H1 (cell line): ENCODE measurements at regions not wholly inside any gene's neighbourhood (a gene's known extent, or its start where the extent isn't known, plus 50 kb on each side); places are given as distances from the start of the nearest gene placed in this dataset.

Experiments used
- CTCF ChIA-PET: fragments of 300-600 bp; sonication (Branson Sonifier 250); formaldehyde crosslinking; loops from one replicate; lab custom pipeline; 2021; ENCODE audit not compliant: partially characterized antibody; lab: Charles Lee
- POLR2A ChIA-PET: fragments of 300-600 bp; sonication (Branson Sonifier 250); formaldehyde crosslinking; loops from one replicate; lab custom pipeline; 2021; ENCODE audit warnings: inconsistent platforms; ENCODE audit not compliant: partially characterized antibody; lab: Charles Lee
- DNase-seq, 2 experiments: peaks; one replicate each; pipeline versions ENCODE4 v3.0.0 to v3.0.0-alpha.2; 2010 to 2022; ENCODE audit warnings: low spot score in 2 of 2, low read depth in 1 of 2, mixed read lengths in 1 of 2
- FAIRE-seq: peaks from 2 replicates; lab custom pipeline; 2011; peaks lifted over from hg19 to GRCh38; lab: Jason Lieb, UNC
- H2AFZ ChIP-seq: 2 replicates; pipeline ENCODE4 v1.8.1; 2012; ENCODE audit warnings: low read length, inconsistent platforms
- H2AK5ac ChIP-seq: 2 replicates; pipeline ENCODE4 v1.6.1; 2013; ENCODE audit warnings: low read depth, low read length
- H2BK120ac ChIP-seq: replicated peaks from 2 replicates; pipeline ENCODE3; 2013; ENCODE audit warnings: low read depth, low read length, inconsistent platforms
- H2BK12ac ChIP-seq: 2 replicates; pipeline ENCODE4 v1.6.1; 2013; ENCODE audit warnings: low read depth, low read length
- H2BK15ac ChIP-seq: 2 replicates; pipeline ENCODE4 v1.6.1; 2013; ENCODE audit warnings: low read length
- H2BK20ac ChIP-seq: 2 replicates; pipeline ENCODE4 v1.6.1; 2013; ENCODE audit warnings: low read length
- H2BK5ac ChIP-seq: 2 replicates; pipeline ENCODE4 v1.6.1; 2013; ENCODE audit warnings: low read depth, low read length
- H3K14ac ChIP-seq: 2 replicates; pipeline ENCODE4 v1.6.1; 2013; ENCODE audit warnings: inconsistent platforms; ENCODE audit not compliant: insufficient read length
- H3K18ac ChIP-seq: 2 replicates; pipeline ENCODE4 v1.6.1; 2013; ENCODE audit warnings: low read length; ENCODE audit errors: extremely low read depth
- H3K23ac ChIP-seq: 2 replicates; pipeline ENCODE4 v1.6.1; 2013; ENCODE audit warnings: inconsistent platforms; ENCODE audit not compliant: insufficient read length
- H3K23me2 ChIP-seq: 2 replicates; pipeline ENCODE4 v1.6.1; 2013; ENCODE audit warnings: low read depth, low read length
- H3K27ac ChIP-seq: 2 replicates; pipeline ENCODE4 v1.6.1; 2011; ENCODE audit warnings: low read depth, low read length, inconsistent platforms
- H3K27me3 ChIP-seq, 4 experiments: replicated peaks in 1 of 4; 1 replicate in 1 of 4; 2 replicates in 3 of 4; pipeline versions ENCODE4 v1.6.1 to v1.8.1; 2011 to 2013; ENCODE audit warnings: low read length in 3 of 4, mild to moderate bottlenecking in 3 of 4, inconsistent platforms in 2 of 4, mixed read lengths in 2 of 4, moderate library complexity in 1 of 4; ENCODE audit not compliant: control insufficient read depth in 3 of 4, insufficient read depth in 3 of 4; ENCODE audit errors: extremely low read depth in 1 of 4
- H3K36me3 ChIP-seq, 4 experiments: 2 replicates each; pipeline versions ENCODE4 v1.6.1 to v1.8.1; 2011 to 2013; ENCODE audit warnings: mild to moderate bottlenecking in 4 of 4, low read length in 3 of 4, moderate library complexity in 2 of 4, control low read depth in 1 of 4, inconsistent platforms in 1 of 4; ENCODE audit not compliant: insufficient read depth in 4 of 4, control insufficient read depth in 2 of 4
- H3K4ac ChIP-seq: replicated peaks from 2 replicates; pipeline ENCODE3; 2013; ENCODE audit warnings: low read length, low read depth, mixed read lengths, inconsistent platforms; ENCODE audit not compliant: insufficient read length
- H3K4me1 ChIP-seq, 4 experiments: replicated peaks in 1 of 4; 1 replicate in 1 of 4; 2 replicates in 3 of 4; pipeline versions ENCODE4 v1.6.1 to v1.8.1; 2011 to 2013; ENCODE audit warnings: low read length in 3 of 4, inconsistent platforms in 2 of 4, mixed read lengths in 1 of 4; ENCODE audit not compliant: insufficient read depth in 4 of 4, control insufficient read depth in 3 of 4
- H3K4me2 ChIP-seq, 2 experiments: 2 replicates each; pipeline versions ENCODE4 v1.6.1 to v1.8.1; 2011 to 2013; ENCODE audit warnings: low read depth in 2 of 2, low read length in 2 of 2, control low read depth in 1 of 2, inconsistent platforms in 1 of 2, mild to moderate bottlenecking in 1 of 2; ENCODE audit not compliant: insufficient read depth in 1 of 2
- H3K4me3 ChIP-seq, 4 experiments: fragments of 200-600, 300-600 bp in 1 of 4; sonication (generic), shearing (Covaris generic), sonication (Bioruptor Twin) in 1 of 4; 2 replicates each; pipeline versions ENCODE4 v1.5.1 to v1.8.1; 2011 to 2016; ENCODE audit warnings: low read length in 4 of 4, low read depth in 3 of 4, control low read depth in 2 of 4, inconsistent platforms in 2 of 4, mild to moderate bottlenecking in 2 of 4, mixed read lengths in 1 of 4, moderate library complexity in 1 of 4; ENCODE audit not compliant: insufficient read depth in 2 of 4; ENCODE audit errors: extremely low read depth in 1 of 4
- H3K56ac ChIP-seq: replicated peaks from 2 replicates; pipeline ENCODE3; 2013; ENCODE audit warnings: low read depth, mild to moderate bottlenecking, mixed read lengths, low read length, inconsistent platforms; ENCODE audit not compliant: insufficient read length
- H3K79me1 ChIP-seq: 2 replicates; pipeline ENCODE4 v1.6.1; 2013; ENCODE audit warnings: low read depth, low read length, control low read depth
- H3K79me2 ChIP-seq, 2 experiments: 2 replicates each; pipeline versions ENCODE4 v1.6.1 to v1.8.1; 2012 to 2013; ENCODE audit warnings: low read length in 2 of 2, mild to moderate bottlenecking in 2 of 2, inconsistent platforms in 1 of 2; ENCODE audit not compliant: insufficient read depth in 2 of 2, control insufficient read depth in 1 of 2
- H3K9ac ChIP-seq, 4 experiments: replicated peaks in 1 of 4; 1 replicate in 1 of 4; 2 replicates in 3 of 4; pipeline versions ENCODE4 v1.6.1 to v1.8.1; 2011 to 2013; ENCODE audit warnings: low read depth in 3 of 4, low read length in 3 of 4, control low read depth in 2 of 4, mild to moderate bottlenecking in 2 of 4, moderate library complexity in 2 of 4, inconsistent platforms in 1 of 4; ENCODE audit errors: extremely low read depth in 1 of 4
- H3K9me3 ChIP-seq, 2 experiments: 2 replicates each; pipeline versions ENCODE4 v1.6.1 to v1.8.1; 2012 to 2013; ENCODE audit warnings: mild to moderate bottlenecking in 2 of 2, moderate library complexity in 2 of 2, control low read depth in 1 of 2, inconsistent platforms in 1 of 2, low read depth in 1 of 2, low read length in 1 of 2, mixed read lengths in 1 of 2; ENCODE audit not compliant: insufficient read depth in 2 of 2
- H4K20me1 ChIP-seq, 2 experiments: replicated peaks in 1 of 2; 2 replicates each; pipeline versions ENCODE3 to v1.8.1; 2011 to 2013; ENCODE audit warnings: inconsistent platforms in 2 of 2, low read length in 2 of 2, mild to moderate bottlenecking in 1 of 2; ENCODE audit not compliant: insufficient read depth in 2 of 2, control insufficient read depth in 1 of 2
- H4K5ac ChIP-seq: 2 replicates; pipeline ENCODE4 v1.6.1; 2013; ENCODE audit warnings: low read length, low read depth, mixed read lengths, inconsistent platforms; ENCODE audit not compliant: insufficient read length
- H4K8ac ChIP-seq: 2 replicates; pipeline ENCODE4 v1.8.0; 2013; ENCODE audit warnings: mild to moderate bottlenecking, moderate library complexity, low read length, inconsistent platforms; ENCODE audit not compliant: insufficient read depth; ENCODE audit errors: extremely low read depth
- H4K91ac ChIP-seq: replicated peaks from 2 replicates; pipeline ENCODE3; 2013; ENCODE audit warnings: low read length, mixed read lengths, inconsistent platforms; ENCODE audit not compliant: insufficient read length
- BACH1 ChIP-seq: IDR thresholded peaks from 2 replicates; pipeline ENCODE4 v1.6.1; 2012; ENCODE audit warnings: low read length, improper control_type of control experiment
- CBX5 ChIP-seq: fragments of 300-800, 300-1000 bp; sonication (generic); IDR thresholded peaks from 2 replicates; pipeline ENCODE4 v1.7.1; 2016; ENCODE audit warnings: antibody characterized with exemption, low read length, low read depth
- CREB1 ChIP-seq: IDR thresholded peaks from 2 replicates; pipeline ENCODE4 v1.6.1; 2012; ENCODE audit warnings: inconsistent platforms
- EZH2 ChIP-seq: fragments of 200-600 bp; sonication (generic); IDR thresholded peaks from 2 replicates; pipeline ENCODE4 v1.7.1; 2012; ENCODE audit warnings: low read depth, mild to moderate bottlenecking, moderate library complexity, low read length, inconsistent platforms; ENCODE audit not compliant: severe bottlenecking
- GTF2F1 ChIP-seq: IDR thresholded peaks from 2 replicates; pipeline ENCODE4 v1.6.1; 2012; ENCODE audit warnings: low read depth, low read length, improper control_type of control experiment, borderline replicate concordance
- HDAC6 ChIP-seq: IDR thresholded peaks from one replicate; pipeline ENCODE4 v1.7.1; 2012; ENCODE audit warnings: low read depth, mild to moderate bottlenecking, inconsistent platforms, low read length, moderate library complexity
- KDM4A ChIP-seq: IDR thresholded peaks from one replicate; pipeline ENCODE4 v1.7.1; 2012; ENCODE audit warnings: low read depth, mild to moderate bottlenecking, moderate library complexity, low read length, inconsistent platforms; ENCODE audit not compliant: severe bottlenecking
- PHF8 ChIP-seq: fragments of 200-600 bp; sonication (generic); conservative IDR thresholded peaks from 2 replicates; pipeline ENCODE4 v1.7.1; 2012; ENCODE audit warnings: low read depth, mild to moderate bottlenecking, inconsistent platforms, low read length, moderate library complexity
- POU5F1 ChIP-seq: IDR thresholded peaks from 2 replicates; pipeline ENCODE4 v1.6.1; 2011; ENCODE audit warnings: low read depth, mild to moderate bottlenecking, low read length, moderate library complexity
- RNF2 ChIP-seq: fragments of 200-900, 300-1000 bp; sonication (generic); IDR thresholded peaks from 2 replicates; pipeline ENCODE4 v1.7.1; 2016; ENCODE audit warnings: borderline replicate concordance, low read depth, mild to moderate bottlenecking, antibody characterized with exemption, low read length; ENCODE audit not compliant: poor library complexity, severe bottlenecking; ENCODE audit errors: missing control alignments
- SUZ12 ChIP-seq: fragments of 200-600 bp; sonication (generic); IDR thresholded peaks from 2 replicates; pipeline ENCODE4 v1.6.1; 2012; ENCODE audit warnings: mild to moderate bottlenecking, inconsistent platforms, low read length, moderate library complexity, mixed read lengths
- TAF1 ChIP-seq: IDR thresholded peaks from 2 replicates; pipeline ENCODE4 v1.6.1; 2011; ENCODE audit warnings: mild to moderate bottlenecking, low read depth, low read length
- TAF7 ChIP-seq: optimal IDR thresholded peaks from 2 replicates; pipeline ENCODE3; 2011; ENCODE audit warnings: low read depth, mild to moderate bottlenecking, inconsistent platforms, low read length, moderate library complexity, borderline replicate concordance
- TEAD4 ChIP-seq: IDR thresholded peaks from 2 replicates; pipeline ENCODE4 v1.6.1; 2012; ENCODE audit warnings: low read depth, low read length, inconsistent platforms, mixed read lengths
- WGBS, 2 experiments: shearing (Covaris generic) in 1 of 2; methylation state at CpG; one replicate each; pipeline versions ENCODE4 v1.1.6 to v1.1.7; 2013 to 2015; ENCODE audit warnings: low lambda C conversion rate in 2 of 2, mixed read lengths in 2 of 2, inconsistent platforms in 1 of 2, low coverage in 1 of 2, missing lambda C conversion rate in 1 of 2; ENCODE audit not compliant: insufficient replicate concordance in 2 of 2, insufficient coverage in 1 of 2, insufficient read length in 1 of 2; ENCODE audit errors: extremely low coverage in 1 of 2, missing lambda C conversion rate in 1 of 2; 5-methylcytosine and 5-hydroxymethylcytosine counted together

GRCh38 chr5:115469904-115470516 is 74.6 kb downstream of the FEM1C start:
- ChIA-PET POLR2A (no interaction called here), CTCF (no interaction called here)
- Histone ChIP-seq H3K27me3 (no peaks in the 10 kb centered on the region), H4K20me1 (no peaks in the 10 kb centered on the region), H3K56ac (no peak overlapping the region), H2BK20ac (no peak overlapping the region), H2AFZ (peak overlapping the region; percentile 26), H3K4me2 (no peak overlapping the region), H2BK15ac (no peak overlapping the region), H3K18ac (no peak overlapping the region), H2BK5ac (no peak overlapping the region), H2AK5ac (no peak overlapping the region), H3K27ac (no peak overlapping the region), H4K91ac (no peak overlapping the region), H3K36me3 (no peaks in the 10 kb centered on the region), H4K5ac (no peak overlapping the region), H2BK120ac (no peak overlapping the region), H3K14ac (no peak overlapping the region), H3K23ac (no peak overlapping the region), H3K79me1 (no peaks in the 10 kb centered on the region), H3K23me2 (no peaks in the 10 kb centered on the region), H3K9ac (no peak overlapping the region), H3K4me3 (no peak overlapping the region), H4K8ac (peak overlapping the region; percentile 79; the same call in 1 of the 2 replicates), H3K79me2 (no peaks in the 10 kb centered on the region), H3K9me3 (no peaks in the 10 kb centered on the region), H3K4ac (no peak overlapping the region), H2BK12ac (no peak overlapping the region; the same call in 1 of the 2 replicates), H3K4me1 (peaks cover 0 to 2% (median under 1%) of the 10 kb centered on the region in 4 experiments; a peak in 4 of 7 replicates)
- 90% methylated on average over 8 of the region's 8 CpGs; no CpG with 5 or more reads in 1 of the 2 experiments for WGBS, 2 experiments
- no peak for DNase-seq
- FAIRE-seq = no peak
- TF ChIP-seq BACH1 = no peak
- TF ChIP-seq TEAD4 = no peak
- TF ChIP-seq CREB1 = no peak
- no peak for TF ChIP-seq PHF8
- TF ChIP-seq GTF2F1 = no peak
- no peak for TF ChIP-seq EZH2
- no peak for TF ChIP-seq POU5F1
- no peak for TF ChIP-seq TAF7
- TF ChIP-seq HDAC6 = no peak
- TF ChIP-seq SUZ12 = no peak
- TF ChIP-seq RNF2 = no peak
- no peak for TF ChIP-seq TAF1
- TF ChIP-seq KDM4A = no peak
- no peak for TF ChIP-seq CBX5
